HFF-Myc (cell line): ENCODE measurements at regions not wholly inside any gene's neighbourhood (a gene's known extent, or its start where the extent isn't known, plus 50 kb on each side); places are given as distances from the start of the nearest gene placed in this dataset.

Source experiments
- DNase-seq: peaks from one replicate; pipeline ENCODE4 v3.0.0-alpha.2; 2011; ENCODE audit warnings: low read depth; ENCODE audit errors: extremely low read depth
- H3K4me3 ChIP-seq: replicated peaks from 2 replicates; pipeline ENCODE4 v1.5.1; 2011; ENCODE audit warnings: low read depth, mild to moderate bottlenecking, control low read depth, low read length
- CTCF ChIP-seq: IDR thresholded peaks from 2 replicates; pipeline ENCODE4 v1.5.1; 2012; ENCODE audit warnings: mild to moderate bottlenecking, low read depth, low read length, control low read depth; ENCODE audit errors: missing control alignments

DNA sequence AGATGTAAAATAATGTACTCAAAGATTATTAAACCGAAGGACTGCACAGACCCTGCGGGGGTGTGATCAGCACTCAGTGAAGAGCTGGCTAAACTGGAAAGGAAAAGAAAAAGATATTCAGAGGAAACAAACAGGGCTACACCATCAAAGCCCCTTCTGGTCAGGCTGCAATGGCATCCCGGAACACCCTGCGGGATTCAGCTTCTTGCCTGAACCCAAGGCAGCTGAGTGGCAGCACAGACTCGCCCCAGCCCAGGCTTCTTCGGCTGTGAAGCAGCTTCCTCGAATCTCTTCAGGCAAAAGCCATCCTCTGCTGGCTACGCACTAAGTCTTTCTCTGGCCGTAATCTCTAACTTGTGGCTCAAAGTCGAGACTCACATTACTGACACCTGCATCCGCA, 220.9 kb downstream of the TEX29 start:
- no peak overlapping the region for H3K4me3 ChIP-seq
- no peak for DNase-seq
- no peak for TF ChIP-seq CTCF

GRCh38 chr13:111541752-111542529, 221.5 kb downstream of the TEX29 start:
- no peak overlapping the region for H3K4me3 ChIP-seq
- no peak for TF ChIP-seq CTCF
- DNase-seq: no peak

GRCh38 chr13:111542530-111543341, 222.3 kb downstream of the TEX29 start:
- no peak for TF ChIP-seq CTCF
- DNase-seq: no peak
- H3K4me3 ChIP-seq: no peak overlapping the region

GRCh38 chr13:111546921-111547675, 226.7 kb downstream of the TEX29 start:
- no peak for DNase-seq
- H3K4me3 ChIP-seq: no peak overlapping the region
- no peak for TF ChIP-seq CTCF

DNA sequence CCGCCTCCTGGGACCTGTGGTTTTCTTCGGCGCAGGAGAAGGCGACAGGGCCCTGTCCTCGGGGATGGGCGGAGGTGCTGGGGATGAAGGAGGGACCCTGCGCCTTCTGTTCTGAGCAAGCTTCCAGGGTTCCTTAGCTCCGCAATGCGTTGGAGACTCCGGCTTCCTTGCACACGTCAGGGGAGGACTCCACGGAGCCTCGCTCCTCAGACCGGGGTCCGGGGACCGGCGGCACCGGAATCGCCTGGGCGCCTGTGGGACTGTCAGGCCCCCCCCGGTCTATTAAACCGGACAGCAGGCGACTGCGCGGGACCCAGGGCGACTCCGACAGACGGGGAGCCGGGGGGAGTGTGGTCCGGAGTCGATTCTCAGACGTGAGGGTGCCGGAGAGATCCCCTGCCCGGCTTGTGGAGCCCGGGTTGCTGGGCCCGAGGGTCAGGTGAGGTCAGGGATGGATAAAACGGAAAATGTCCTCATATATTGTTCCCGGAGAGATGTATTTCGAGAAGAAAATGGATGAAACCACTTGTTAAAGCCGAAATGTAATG, 227.4 kb downstream of the TEX29 start:
- no peak overlapping the region for H3K4me3 ChIP-seq
- DNase-seq: no peak
- no peak for TF ChIP-seq CTCF

DNA sequence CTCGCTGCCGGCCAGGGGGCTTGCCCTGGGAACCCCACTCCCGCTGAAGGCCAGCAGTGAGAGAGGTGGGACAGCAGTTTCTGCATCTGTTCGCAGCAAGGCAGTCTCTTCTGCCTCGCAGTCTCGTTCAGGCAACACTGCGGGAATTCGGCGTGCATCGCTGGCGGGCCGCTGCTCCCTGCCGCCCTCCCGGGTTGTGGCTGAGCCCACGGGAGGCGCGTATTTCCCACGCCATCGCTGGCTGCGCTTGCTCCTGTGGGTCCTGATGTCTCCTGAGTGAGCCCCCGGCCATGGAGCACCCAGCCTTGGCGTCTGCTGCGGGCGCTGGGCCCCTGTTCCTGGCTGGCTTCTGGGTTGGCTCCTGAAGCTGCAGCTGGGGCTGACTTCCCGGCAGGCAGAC, 227.9 kb downstream of the TEX29 start:
- TF ChIP-seq CTCF: no peak
- no peak overlapping the region for H3K4me3 ChIP-seq
- DNase-seq: no peak
